HCT116 (cell line): ENCODE measurements at regions not wholly inside any gene's neighbourhood (a gene's known extent, or its start where the extent isn't known, plus 50 kb on each side); places are given as distances from the start of the nearest gene placed in this dataset.

Source experiments
- ATAC-seq: fragments of 200-7000 bp; cut with Tn5 transposase; 2 replicates; pipeline ENCODE4 v1.9.1; 2020; ENCODE audit warnings: mild to moderate bottlenecking, moderate library complexity
- BruUV-seq: library from RNA; stranded (reverse); fragments of 400-500 nt; replicated peaks from 2 replicates; lab custom pipeline; 2021; lab: Mats Ljungman, UMichigan
- CTCF ChIA-PET: fragments of 300-600 bp; sonication (Branson Sonifier 250); formaldehyde crosslinking; loops from one replicate; lab custom pipeline; 2021; ENCODE audit warnings: antibody characterized with exemption; lab: Charles Lee
- POLR2A ChIA-PET: fragments of 300-600, 350-600 bp; sonication (Branson Sonifier 250); formaldehyde crosslinking; loops from one replicate; lab custom pipeline; 2021; ENCODE audit warnings: antibody characterized with exemption; lab: Charles Lee
- RAD21 ChIA-PET, 2 experiments: fragments of 300-600 bp; sonication (Branson Sonifier 250); formaldehyde crosslinking; loops; one replicate each; lab custom pipeline; 2023; ENCODE audit warnings: low total read pairs in 2 of 2; ENCODE audit not compliant: uncharacterized antibody in 2 of 2, unreplicated experiment in 2 of 2, low non-redundant PET in 1 of 2; lab: Charles Lee
- DNase-seq: peaks from one replicate; pipeline ENCODE4 v3.0.0-alpha.2; 2010; ENCODE audit warnings: low read depth, low spot score
- H2AFZ ChIP-seq: fragments of 200-600 bp; shearing (Covaris generic), sonication (generic); 2 replicates; pipeline ENCODE4 v1.6.1; 2017; ENCODE audit warnings: low read depth, mixed run types, mixed read lengths, antibody characterized with exemption, low read length; ENCODE audit not compliant: poor library complexity, severe bottlenecking
- H3K27ac ChIP-seq: 2 replicates; pipeline ENCODE4 v1.5.1; 2012; ENCODE audit warnings: low read depth, low read length
- H3K27me3 ChIP-seq: fragments of 200-600 bp; sonication (generic); 2 replicates; pipeline ENCODE4 v1.6.1; 2016; ENCODE audit warnings: mixed run types, low read length, mixed read lengths; ENCODE audit not compliant: insufficient read depth
- H3K36me3 ChIP-seq, 2 experiments: fragments of 200-500 bp in 1 of 2; fragments of 200-600 bp in 1 of 2; sonication (Bioruptor generic) in 1 of 2; sonication (generic) in 1 of 2; 2 replicates each; pipeline versions ENCODE4 v1.5.1 to v1.6.1; 2014 to 2016; ENCODE audit warnings: low read length in 2 of 2, inconsistent platforms in 1 of 2, mixed read lengths in 1 of 2, mixed run types in 1 of 2; ENCODE audit not compliant: insufficient read depth in 2 of 2, control insufficient read depth in 1 of 2
- H3K4me1 ChIP-seq, 2 experiments: fragments of 200-600 bp in 1 of 2; sonication (generic) in 1 of 2; 2 replicates each; pipeline versions ENCODE4 v1.5.1 to v1.6.1; 2012 to 2017; ENCODE audit warnings: low read length in 2 of 2, inconsistent platforms in 1 of 2, mild to moderate bottlenecking in 1 of 2, mixed read lengths in 1 of 2, mixed run types in 1 of 2, moderate library complexity in 1 of 2; ENCODE audit not compliant: insufficient read depth in 2 of 2, control insufficient read depth in 1 of 2
- H3K4me2 ChIP-seq: fragments of 200-600 bp; sonication (generic); 2 replicates; pipeline ENCODE4 v1.6.1; 2017; ENCODE audit warnings: mixed run types, low read length, mixed read lengths
- H3K4me3 ChIP-seq, 2 experiments: fragments of 200-600 bp in 1 of 2; sonication (generic) in 1 of 2; replicated peaks in 1 of 2; 2 replicates each; pipeline ENCODE4 v1.5.1; 2011 to 2016; ENCODE audit warnings: low read length in 2 of 2, control low read depth in 1 of 2, low read depth in 1 of 2, mild to moderate bottlenecking in 1 of 2, mixed read lengths in 1 of 2, mixed run types in 1 of 2
- H3K79me2 ChIP-seq: fragments of 200-600 bp; sonication (generic); 2 replicates; pipeline ENCODE4 v1.6.1; 2017; ENCODE audit warnings: mild to moderate bottlenecking, mixed run types, low read length, moderate library complexity, mixed read lengths; ENCODE audit not compliant: insufficient read depth
- H3K9ac ChIP-seq: fragments of 200-600 bp; sonication (generic); 2 replicates; pipeline ENCODE4 v1.6.1; 2016; ENCODE audit warnings: low read length, mixed read lengths
- H3K9me2 ChIP-seq: fragments of 200-600 bp; sonication (generic), shearing (Covaris generic); 2 replicates; pipeline ENCODE4 v1.6.1; 2017; ENCODE audit warnings: mixed run types, mild to moderate bottlenecking, moderate library complexity; ENCODE audit not compliant: insufficient read depth
- H3K9me3 ChIP-seq, 2 experiments: fragments of 200-500 bp in 1 of 2; fragments of 200-600 bp in 1 of 2; sonication (Bioruptor generic) in 1 of 2; sonication (generic) in 1 of 2; 2 replicates each; pipeline ENCODE4 v1.6.1; 2014 to 2017; ENCODE audit warnings: low read length in 2 of 2, mixed read lengths in 2 of 2, inconsistent platforms in 1 of 2, low read depth in 1 of 2, mild to moderate bottlenecking in 1 of 2, mixed run types in 1 of 2, moderate library complexity in 1 of 2; ENCODE audit not compliant: control insufficient read depth in 1 of 2, insufficient read depth in 1 of 2
- H4K20me1 ChIP-seq: fragments of 200-600 bp; sonication (generic), shearing (Covaris generic); 2 replicates; pipeline ENCODE4 v1.6.1; 2017; ENCODE audit warnings: mixed run types, mild to moderate bottlenecking, moderate library complexity; ENCODE audit not compliant: insufficient read depth
- ATF3 ChIP-seq: IDR thresholded peaks from 2 replicates; pipeline ENCODE4 v1.6.1; 2012
- CBX3 ChIP-seq: IDR thresholded peaks from 2 replicates; pipeline ENCODE4 v1.6.1; 2012; ENCODE audit warnings: low read depth
- CEBPB ChIP-seq: IDR thresholded peaks from 2 replicates; pipeline ENCODE4 v1.6.1; 2012; ENCODE audit warnings: low read depth
- ELF1 ChIP-seq: IDR thresholded peaks from 2 replicates; pipeline ENCODE4 v1.6.1; 2012; ENCODE audit warnings: low read depth, borderline replicate concordance
- EZH2 ChIP-seq: fragments of 200-600 bp; sonication (generic); IDR thresholded peaks from 2 replicates; pipeline ENCODE4 v1.6.1; 2017; ENCODE audit warnings: antibody characterized with exemption, mixed run types
- EZH2phosphoT487 ChIP-seq: fragments of 200-600 bp; IDR thresholded peaks from 2 replicates; pipeline ENCODE4 v1.6.1; 2018; ENCODE audit warnings: antibody characterized with exemption, borderline replicate concordance
- MAX ChIP-seq: IDR thresholded peaks from 2 replicates; pipeline ENCODE4 v1.6.1; 2012
- POLR2A ChIP-seq: IDR thresholded peaks from 2 replicates; pipeline ENCODE4 v1.7.0; 2011; ENCODE audit warnings: borderline replicate concordance; ENCODE audit not compliant: insufficient read depth, insufficient read length; ENCODE audit errors: extremely low read depth
- POLR2AphosphoS5 ChIP-seq: IDR thresholded peaks from 2 replicates; pipeline ENCODE4 v1.6.1; 2011; ENCODE audit warnings: mild to moderate bottlenecking, low read depth, low read length, moderate library complexity
- RAD21 ChIP-seq: IDR thresholded peaks from 2 replicates; pipeline ENCODE4 v1.6.1; 2012; ENCODE audit warnings: low read depth, mild to moderate bottlenecking
- REST ChIP-seq: IDR thresholded peaks from 2 replicates; pipeline ENCODE4 v1.6.1; 2012; ENCODE audit warnings: low read depth
- SIN3A ChIP-seq: IDR thresholded peaks from 2 replicates; pipeline ENCODE4 v1.6.1; 2012; ENCODE audit warnings: low read depth
- SRF ChIP-seq: IDR thresholded peaks from 2 replicates; pipeline ENCODE4 v1.6.1; 2012; ENCODE audit warnings: low read depth
- TCF7L2 ChIP-seq: IDR thresholded peaks from 2 replicates; pipeline ENCODE4 v1.7.0; 2011; ENCODE audit warnings: borderline replicate concordance, inconsistent platforms; ENCODE audit not compliant: insufficient read depth, insufficient read length; ENCODE audit errors: extremely low read depth
- ZBTB33 ChIP-seq: IDR thresholded peaks from 2 replicates; pipeline ENCODE4 v1.6.1; 2011; ENCODE audit warnings: mild to moderate bottlenecking, low read length, moderate library complexity; ENCODE audit not compliant: insufficient replicate concordance; ENCODE audit errors: extremely low read depth
- ZNF274 ChIP-seq: fragments of 200-500 bp; sonication (Bioruptor generic); IDR thresholded peaks from 2 replicates; pipeline ENCODE4 v1.6.1; 2014; ENCODE audit warnings: mild to moderate bottlenecking, low read depth, low read length, inconsistent platforms
- intact Hi-C: fragments of 100-400 bp; cut with micrococcal nuclease; formaldehyde crosslinking; loops from 2 replicates; pipeline ENCODE4 v1.10.0; 2022

- Histone ChIP-seq H3K9me2 (no peaks in the 10 kb centered on the region), H3K27me3 (peaks cover 32% of the 10 kb centered on the region; the same call in 1 of the 2 replicates), H4K20me1 (no peaks in the 10 kb centered on the region), H3K36me3 (no peaks in the 10 kb centered on the region), H3K9ac (no peak overlapping the region), H3K4me3 (no peak overlapping the region), H3K27ac (no peak overlapping the region), H3K79me2 (no peaks in the 10 kb centered on the region), H3K9me3 (no peaks in the 10 kb centered on the region), H2AFZ (no peak overlapping the region), H3K4me1 (no peaks in the 10 kb centered on the region), H3K4me2 (no peak overlapping the region)
- no TSS peak for BruUV-seq
- RAD21 ChIA-PET, result no interaction called here
- intact Hi-C loops, result no loop called here
- CTCF ChIA-PET, result no interaction called here
- no peak for TF ChIP-seq ZNF274
- no peak for TF ChIP-seq TCF7L2
- TF ChIP-seq EZH2, result no peak
- TF ChIP-seq MAX, result no peak
- no peak for TF ChIP-seq CEBPB
- no peak for TF ChIP-seq POLR2AphosphoS5
- no peak for TF ChIP-seq EZH2phosphoT487
- ATAC-seq (no peak), DNase-seq (no peak)
- POLR2A ChIA-PET, result no interaction called here
These were observed 148.9 kb upstream of the PFKP start for GRCh38 chr10:2918489-2918888.

- Histone ChIP-seq H2AFZ (no peak overlapping the region), H3K4me1 (no peaks in the 10 kb centered on the region), H3K27me3 (peaks cover 31% of the 10 kb centered on the region; the same call in 1 of the 2 replicates), H3K9me2 (no peaks in the 10 kb centered on the region), H3K9me3 (no peaks in the 10 kb centered on the region), H3K9ac (no peak overlapping the region), H4K20me1 (no peaks in the 10 kb centered on the region), H3K4me3 (no peak overlapping the region), H3K36me3 (no peaks in the 10 kb centered on the region), H3K27ac (no peak overlapping the region), H3K79me2 (no peaks in the 10 kb centered on the region), H3K4me2 (no peak overlapping the region)
- DNase-seq (no peak), ATAC-seq (no peak)
- RAD21 ChIA-PET, result no interaction called here
- intact Hi-C loops, result no loop called here
- POLR2A ChIA-PET, result no interaction called here
- BruUV-seq, result no TSS peak
- CTCF ChIA-PET, result no interaction called here
- TF ChIP-seq POLR2A (no peak), SRF (no peak), REST (no peak), ATF3 (no peak), EZH2phosphoT487 (no peak), SIN3A (no peak), ELF1 (no peak), ZBTB33 (no peak), CBX3 (no peak), RAD21 (no peak)
These were observed 149.4 kb upstream of the PFKP start for GRCh38 chr10:2917926-2918325.
